A673 (cell line): ENCODE measurements at regions not wholly inside any gene's neighbourhood (a gene's known extent, or its start where the extent isn't known, plus 50 kb on each side); places are given as distances from the start of the nearest gene placed in this dataset.
"Not testable (repeated sequence)": the region's sequence is repeated elsewhere in the genome, so short reads cannot be mapped to it uniquely, and the experiment has no call there.

Experiments used
- EZH2 ChIP-seq: fragments of 200-600 bp; sonication (generic); IDR thresholded peaks from 2 replicates; pipeline ENCODE4 v1.6.1; 2017; ENCODE audit warnings: borderline replicate concordance, low read depth, mild to moderate bottlenecking, mixed read lengths, antibody characterized with exemption, low read length; ENCODE audit not compliant: poor library complexity, severe bottlenecking
- TF ChIP-seq, protein P1 (sequence below): fragments of 300-800, 200-600 bp; sonication (generic); conservative IDR thresholded peaks from 2 replicates; pipeline ENCODE4 v1.5.1; 2017; ENCODE audit warnings: low read depth, mild to moderate bottlenecking, antibody characterized with exemption, low read length, moderate library complexity, mixed read lengths

DNA sequence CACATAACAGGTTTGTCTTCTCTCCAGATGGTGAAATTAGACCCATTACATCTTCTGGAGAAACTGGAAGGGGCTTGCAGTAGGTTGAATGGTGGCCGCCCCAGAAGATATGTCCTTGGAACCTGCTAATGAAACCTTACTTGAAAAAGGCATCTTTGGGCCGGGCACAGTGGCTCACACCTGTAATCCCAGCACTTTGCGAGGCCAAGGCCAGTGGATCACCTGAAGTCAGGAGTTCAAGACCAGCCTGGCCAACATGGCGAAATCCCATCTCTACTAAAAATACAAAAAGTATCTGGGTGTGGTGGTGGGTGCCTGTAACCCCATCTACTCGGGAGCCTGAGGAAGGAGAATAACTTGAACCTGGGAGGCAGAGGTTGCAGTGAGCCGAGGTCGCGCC is 53.2 kb upstream of the SH3PXD2B start:
- TF ChIP-seq, protein P1, sequence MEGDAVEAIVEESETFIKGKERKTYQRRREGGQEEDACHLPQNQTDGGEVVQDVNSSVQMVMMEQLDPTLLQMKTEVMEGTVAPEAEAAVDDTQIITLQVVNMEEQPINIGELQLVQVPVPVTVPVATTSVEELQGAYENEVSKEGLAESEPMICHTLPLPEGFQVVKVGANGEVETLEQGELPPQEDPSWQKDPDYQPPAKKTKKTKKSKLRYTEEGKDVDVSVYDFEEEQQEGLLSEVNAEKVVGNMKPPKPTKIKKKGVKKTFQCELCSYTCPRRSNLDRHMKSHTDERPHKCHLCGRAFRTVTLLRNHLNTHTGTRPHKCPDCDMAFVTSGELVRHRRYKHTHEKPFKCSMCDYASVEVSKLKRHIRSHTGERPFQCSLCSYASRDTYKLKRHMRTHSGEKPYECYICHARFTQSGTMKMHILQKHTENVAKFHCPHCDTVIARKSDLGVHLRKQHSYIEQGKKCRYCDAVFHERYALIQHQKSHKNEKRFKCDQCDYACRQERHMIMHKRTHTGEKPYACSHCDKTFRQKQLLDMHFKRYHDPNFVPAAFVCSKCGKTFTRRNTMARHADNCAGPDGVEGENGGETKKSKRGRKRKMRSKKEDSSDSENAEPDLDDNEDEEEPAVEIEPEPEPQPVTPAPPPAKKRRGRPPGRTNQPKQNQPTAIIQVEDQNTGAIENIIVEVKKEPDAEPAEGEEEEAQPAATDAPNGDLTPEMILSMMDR: not testable (repeated sequence)
- TF ChIP-seq EZH2: not testable (repeated sequence)
